ENCODE measurements at regions not wholly inside any gene's neighbourhood (a gene's known extent, or its start where the extent isn't known, plus 50 kb on each side); places are given as distances from the start of the nearest gene placed in this dataset.
"Not testable (repeated sequence)": the region's sequence is repeated elsewhere in the genome, so short reads cannot be mapped to it uniquely, and the experiment has no call there.

DNA sequence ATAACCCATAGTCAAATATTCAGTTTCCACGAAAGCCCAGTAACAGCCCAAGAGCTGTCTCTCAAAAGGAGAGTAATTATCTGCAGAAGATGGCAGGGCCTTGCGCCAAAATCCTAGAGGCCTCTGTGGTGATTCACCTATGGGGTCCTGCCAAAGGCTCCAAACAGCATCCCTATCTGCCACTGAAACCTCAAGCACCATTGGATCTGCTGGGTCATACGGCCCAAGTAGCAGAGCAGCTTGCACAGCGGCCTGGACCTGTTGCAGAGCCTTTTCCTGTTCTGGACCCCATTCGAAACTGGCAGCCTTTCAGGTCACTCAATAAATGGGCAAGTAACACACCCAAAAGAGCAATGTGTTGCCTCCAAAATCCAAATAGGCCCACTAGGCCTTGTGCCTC, 183.2 kb upstream of the IPO5 start:
- H3K9me3 ChIP-seq (ENCODE audit: control extremely low read depth in 1 of 5, control insufficient read depth in 4 of 5, insufficient read depth in 2 of 5, low read depth in 1 of 5, low read length in 4 of 5); DNase-seq; H3K4me3 ChIP-seq (ENCODE audit: control insufficient read depth in 1 of 7, extremely low read depth in 1 of 7, insufficient read depth in 4 of 7, low read depth in 2 of 7, low read length in 6 of 7); H3K36me3 ChIP-seq (ENCODE audit: control insufficient read depth in 4 of 4, insufficient read depth in 4 of 4, low read length in 3 of 4); H3K27me3 ChIP-seq (replicated peaks in 2 of 5; ENCODE audit: control insufficient read depth in 4 of 5, insufficient read depth in 5 of 5, low read length in 4 of 5); H3K27ac ChIP-seq (ENCODE audit: insufficient read depth in 1 of 2, low read depth in 1 of 2, low read length in 2 of 2, poor library complexity in 1 of 2, severe bottlenecking in 2 of 2); POLR2A ChIA-PET; H3K4me1 ChIP-seq (ENCODE audit: control extremely low read depth in 1 of 4, control insufficient read depth in 4 of 4, insufficient read depth in 4 of 4, low read length in 3 of 4); CTCF ChIA-PET: not testable (repeated sequence)
- 97% methylated on average over 5 of the region's 5 CpGs for WGBS (ENCODE audit: insufficient coverage)

DNA sequence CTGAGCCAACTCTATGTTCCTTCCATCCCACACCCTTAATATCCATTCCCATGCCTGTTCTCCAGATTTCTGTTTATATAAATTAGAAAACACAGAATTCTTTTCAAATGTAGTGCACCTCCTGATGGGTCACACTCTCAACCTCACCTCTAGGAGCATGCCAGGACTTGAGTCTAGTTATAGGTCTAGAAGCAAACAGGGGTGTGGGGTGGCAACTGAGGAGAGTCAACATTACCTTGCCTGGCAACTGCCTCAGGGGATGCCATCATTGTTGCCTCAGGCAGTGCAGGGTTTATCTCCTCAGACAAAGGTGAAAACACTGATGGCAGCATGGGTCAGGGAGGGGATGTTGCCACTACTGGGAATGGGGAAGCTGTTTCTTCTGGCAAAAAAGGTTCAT, 181.0 kb upstream of the IPO5 start:
- DNase-seq; H3K27me3 ChIP-seq (replicated peaks in 2 of 5; ENCODE audit: control insufficient read depth in 4 of 5, insufficient read depth in 5 of 5, low read length in 4 of 5); POLR2A ChIA-PET; H3K4me3 ChIP-seq (ENCODE audit: control insufficient read depth in 1 of 7, extremely low read depth in 1 of 7, insufficient read depth in 4 of 7, low read depth in 2 of 7, low read length in 6 of 7); H3K27ac ChIP-seq (ENCODE audit: insufficient read depth in 1 of 2, low read depth in 1 of 2, low read length in 2 of 2, poor library complexity in 1 of 2, severe bottlenecking in 2 of 2); H3K36me3 ChIP-seq (ENCODE audit: control insufficient read depth in 4 of 4, insufficient read depth in 4 of 4, low read length in 3 of 4); H3K9me3 ChIP-seq (ENCODE audit: control extremely low read depth in 1 of 5, control insufficient read depth in 4 of 5, insufficient read depth in 2 of 5, low read depth in 1 of 5, low read length in 4 of 5); CTCF ChIA-PET; H3K4me1 ChIP-seq (ENCODE audit: control extremely low read depth in 1 of 4, control insufficient read depth in 4 of 4, insufficient read depth in 4 of 4, low read length in 3 of 4): not testable (repeated sequence)

DNA sequence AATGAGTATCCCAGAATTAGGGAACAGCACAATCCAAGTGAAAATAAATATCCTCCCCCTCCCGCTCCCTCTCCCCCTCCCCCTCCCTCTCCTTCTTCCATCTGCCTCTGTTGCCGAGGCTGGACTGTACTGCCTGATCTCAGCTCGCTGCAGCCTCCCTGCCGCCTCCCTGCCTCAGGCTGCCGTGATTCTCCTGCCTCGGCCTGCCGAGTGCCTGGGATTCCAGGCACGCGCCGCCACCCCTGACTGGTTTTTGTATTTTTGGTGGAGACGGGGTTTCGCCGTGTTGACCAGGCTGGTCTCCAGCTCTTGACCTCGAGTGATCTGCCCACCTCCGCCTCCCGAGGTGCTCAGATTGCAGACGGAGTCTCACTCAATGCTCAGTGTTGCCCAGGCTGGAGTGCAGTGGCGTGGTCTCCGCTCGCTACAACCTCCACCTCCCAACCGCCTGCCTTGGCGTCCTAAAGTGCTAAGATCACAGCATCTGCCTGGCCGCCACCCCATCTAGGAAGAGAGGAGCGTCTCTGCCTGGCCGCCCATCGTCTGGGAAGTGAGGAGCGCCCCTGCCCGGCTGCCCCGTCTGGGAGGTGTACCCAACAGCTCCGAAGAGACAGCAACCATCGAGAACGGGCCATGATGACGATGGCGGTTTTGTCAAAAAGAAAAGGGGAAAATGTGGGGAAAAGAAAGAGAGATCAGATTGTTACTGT, 178.9 kb upstream of the IPO5 start:
- POLR2A ChIA-PET: not testable (repeated sequence)

DNA sequence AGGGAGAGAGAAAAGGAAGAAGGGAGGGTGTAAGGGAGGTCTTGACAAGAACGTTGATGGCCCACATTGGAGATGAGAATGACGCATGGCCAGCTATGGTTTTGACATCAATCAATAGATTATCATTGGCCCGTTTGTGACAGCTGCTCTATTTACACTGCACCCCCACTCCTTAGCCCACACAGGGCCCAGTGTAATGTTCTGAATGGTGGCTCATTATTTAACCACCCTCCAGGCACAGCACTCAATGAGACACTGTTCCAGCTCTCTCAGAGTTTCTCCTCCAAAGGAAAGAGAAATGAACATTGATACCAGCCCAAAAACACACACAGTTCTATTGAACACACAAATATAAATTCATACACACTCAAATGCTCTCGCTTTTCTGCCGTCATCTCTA, 173.0 kb upstream of the IPO5 start:
- DNase-seq: no peak
- Histone ChIP-seq H3K4me3 (ENCODE audit: control insufficient read depth in 1 of 7, extremely low read depth in 1 of 7, insufficient read depth in 4 of 7, low read depth in 2 of 7, low read length in 6 of 7) (no peak overlapping the region), H3K27ac (ENCODE audit: insufficient read depth in 1 of 2, low read depth in 1 of 2, low read length in 2 of 2, poor library complexity in 1 of 2, severe bottlenecking in 2 of 2) (no peak overlapping the region), H3K27me3 (replicated peaks in 2 of 5; ENCODE audit: control insufficient read depth in 4 of 5, insufficient read depth in 5 of 5, low read length in 4 of 5) (no peaks in the 10 kb centered on the region), H3K4me1 (ENCODE audit: control extremely low read depth in 1 of 4, control insufficient read depth in 4 of 4, insufficient read depth in 4 of 4, low read length in 3 of 4) (no peaks in the 10 kb centered on the region), H3K9me3 (ENCODE audit: control extremely low read depth in 1 of 5, control insufficient read depth in 4 of 5, insufficient read depth in 2 of 5, low read depth in 1 of 5, low read length in 4 of 5) (no peaks in the 10 kb centered on the region), H3K36me3 (ENCODE audit: control insufficient read depth in 4 of 4, insufficient read depth in 4 of 4, low read length in 3 of 4) (no peaks in the 10 kb centered on the region)
- ChIA-PET POLR2A (interaction anchor here (0.6 kb wide), 1 partner anchor 19 kb away, joined by 6 read pairs; no protein-coding TSS in a partner anchor), CTCF (no interaction called here)
- WGBS (ENCODE audit: insufficient coverage): 94% methylated on average over 5 of the region's 5 CpGs

More for the DNA sequence above, 178.9 kb upstream of the IPO5 start:
- DNase-seq; H3K4me1 ChIP-seq (ENCODE audit: control extremely low read depth in 1 of 4, control insufficient read depth in 4 of 4, insufficient read depth in 4 of 4, low read length in 3 of 4); H3K4me3 ChIP-seq (ENCODE audit: control insufficient read depth in 1 of 7, extremely low read depth in 1 of 7, insufficient read depth in 4 of 7, low read depth in 2 of 7, low read length in 6 of 7); H3K27me3 ChIP-seq (replicated peaks in 2 of 5; ENCODE audit: control insufficient read depth in 4 of 5, insufficient read depth in 5 of 5, low read length in 4 of 5); H3K36me3 ChIP-seq (ENCODE audit: control insufficient read depth in 4 of 4, insufficient read depth in 4 of 4, low read length in 3 of 4); H3K27ac ChIP-seq (ENCODE audit: insufficient read depth in 1 of 2, low read depth in 1 of 2, low read length in 2 of 2, poor library complexity in 1 of 2, severe bottlenecking in 2 of 2); CTCF ChIA-PET; H3K9me3 ChIP-seq (ENCODE audit: control extremely low read depth in 1 of 5, control insufficient read depth in 4 of 5, insufficient read depth in 2 of 5, low read depth in 1 of 5, low read length in 4 of 5): not testable (repeated sequence)
- 87% methylated on average over 22 of the region's 34 CpGs for WGBS (ENCODE audit: insufficient coverage)

DNA sequence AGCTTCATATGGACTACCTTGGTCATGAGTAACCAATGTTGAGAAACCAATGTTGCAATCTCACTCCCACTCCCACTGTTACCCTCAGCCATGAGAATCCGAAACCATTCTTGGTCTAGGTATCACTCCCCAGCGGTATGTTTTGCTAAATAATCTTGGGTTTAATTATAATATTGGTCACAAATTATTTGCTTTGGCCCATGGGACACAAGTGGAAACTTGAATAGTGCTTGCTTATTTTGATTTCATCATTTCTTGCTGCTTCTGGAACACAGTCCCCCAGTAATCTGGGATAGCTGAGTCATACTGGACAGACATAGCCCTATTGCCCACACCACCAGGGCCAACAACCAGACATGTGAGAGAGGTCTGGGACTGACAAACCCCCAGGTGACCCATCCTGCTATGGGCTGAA, 171.6 kb upstream of the IPO5 start:
- Histone ChIP-seq H3K36me3 (ENCODE audit: control insufficient read depth in 4 of 4, insufficient read depth in 4 of 4, low read length in 3 of 4) (no peaks in the 10 kb centered on the region), H3K27me3 (replicated peaks in 2 of 5; ENCODE audit: control insufficient read depth in 4 of 5, insufficient read depth in 5 of 5, low read length in 4 of 5) (no peaks in the 10 kb centered on the region), H3K4me3 (ENCODE audit: control insufficient read depth in 1 of 7, extremely low read depth in 1 of 7, insufficient read depth in 4 of 7, low read depth in 2 of 7, low read length in 6 of 7) (no peak overlapping the region), H3K4me1 (ENCODE audit: control extremely low read depth in 1 of 4, control insufficient read depth in 4 of 4, insufficient read depth in 4 of 4, low read length in 3 of 4) (no peaks in the 10 kb centered on the region), H3K27ac (ENCODE audit: insufficient read depth in 1 of 2, low read depth in 1 of 2, low read length in 2 of 2, poor library complexity in 1 of 2, severe bottlenecking in 2 of 2) (no peak overlapping the region), H3K9me3 (ENCODE audit: control extremely low read depth in 1 of 5, control insufficient read depth in 4 of 5, insufficient read depth in 2 of 5, low read depth in 1 of 5, low read length in 4 of 5) (no peaks in the 10 kb centered on the region)
- no peak for DNase-seq
- ChIA-PET CTCF (no interaction called here), POLR2A (no interaction called here)
- WGBS (ENCODE audit: insufficient coverage): no CpG with 5 or more reads among the region's 2 CpGs

DNA sequence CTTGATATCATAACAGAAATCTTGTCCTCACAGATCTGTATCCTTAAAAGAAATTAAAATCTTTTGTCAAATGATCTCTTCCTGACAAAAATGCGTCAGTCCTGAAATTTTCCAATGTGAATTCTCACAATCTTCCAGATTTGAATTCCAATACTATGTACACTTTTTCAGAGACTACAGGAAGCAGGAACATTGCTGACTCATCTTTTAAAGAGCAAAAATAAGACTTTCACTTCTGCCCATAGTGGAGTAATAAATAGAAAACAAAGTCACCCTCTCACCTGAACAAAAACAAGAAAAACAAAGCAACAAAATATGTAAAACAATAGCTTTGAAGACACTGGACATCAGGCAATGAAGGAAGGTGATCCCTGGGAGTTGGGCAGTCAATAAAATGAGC, 167.0 kb upstream of the IPO5 start:
- Histone ChIP-seq H3K27ac (ENCODE audit: insufficient read depth in 1 of 2, low read depth in 1 of 2, low read length in 2 of 2, poor library complexity in 1 of 2, severe bottlenecking in 2 of 2) (no peak overlapping the region), H3K27me3 (replicated peaks in 2 of 5; ENCODE audit: control insufficient read depth in 4 of 5, insufficient read depth in 5 of 5, low read length in 4 of 5) (no peaks in the 10 kb centered on the region), H3K4me1 (ENCODE audit: control extremely low read depth in 1 of 4, control insufficient read depth in 4 of 4, insufficient read depth in 4 of 4, low read length in 3 of 4) (no peaks in the 10 kb centered on the region), H3K4me3 (ENCODE audit: control insufficient read depth in 1 of 7, extremely low read depth in 1 of 7, insufficient read depth in 4 of 7, low read depth in 2 of 7, low read length in 6 of 7) (no peak overlapping the region), H3K9me3 (ENCODE audit: control extremely low read depth in 1 of 5, control insufficient read depth in 4 of 5, insufficient read depth in 2 of 5, low read depth in 1 of 5, low read length in 4 of 5) (peaks cover 0 to 8% (median 4%) of the 10 kb centered on the region in 5 experiments), H3K36me3 (ENCODE audit: control insufficient read depth in 4 of 4, insufficient read depth in 4 of 4, low read length in 3 of 4) (no peaks in the 10 kb centered on the region)
- no peak for DNase-seq
- POLR2A ChIA-PET: no interaction called here
- 83% methylated on average over 1 of the region's 1 CpG for WGBS (ENCODE audit: insufficient coverage)
- CTCF ChIA-PET: no interaction called here

DNA sequence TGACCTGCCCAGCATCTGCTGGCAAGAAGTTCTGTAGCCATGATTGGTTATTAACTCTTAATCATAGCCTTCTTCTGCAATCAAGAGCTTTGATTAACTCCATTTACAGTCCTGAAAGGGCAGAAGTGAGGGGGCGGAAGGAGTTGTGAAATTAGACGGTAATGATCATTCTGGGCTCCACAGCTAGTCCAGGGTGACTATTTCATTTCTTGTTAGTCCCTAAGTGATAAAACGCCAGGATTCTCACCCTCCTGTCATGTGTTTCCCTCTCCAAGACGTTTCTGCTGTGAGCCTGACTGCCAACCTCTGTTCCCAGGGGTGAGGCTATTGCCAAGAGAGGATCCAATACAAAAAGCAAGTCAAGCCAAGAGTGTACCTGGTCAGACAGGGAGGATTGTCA, 155.9 kb upstream of the IPO5 start:
- Histone ChIP-seq H3K27me3 (replicated peaks in 2 of 5; ENCODE audit: control insufficient read depth in 4 of 5, insufficient read depth in 5 of 5, low read length in 4 of 5) (no peaks in the 10 kb centered on the region), H3K27ac (ENCODE audit: insufficient read depth in 1 of 2, low read depth in 1 of 2, low read length in 2 of 2, poor library complexity in 1 of 2, severe bottlenecking in 2 of 2) (no peak overlapping the region), H3K4me3 (ENCODE audit: control insufficient read depth in 1 of 7, extremely low read depth in 1 of 7, insufficient read depth in 4 of 7, low read depth in 2 of 7, low read length in 6 of 7) (no peak overlapping the region), H3K36me3 (ENCODE audit: control insufficient read depth in 4 of 4, insufficient read depth in 4 of 4, low read length in 3 of 4) (no peaks in the 10 kb centered on the region), H3K9me3 (ENCODE audit: control extremely low read depth in 1 of 5, control insufficient read depth in 4 of 5, insufficient read depth in 2 of 5, low read depth in 1 of 5, low read length in 4 of 5) (peaks cover 0 to 18% (median 12%) of the 10 kb centered on the region in 5 experiments), H3K4me1 (ENCODE audit: control extremely low read depth in 1 of 4, control insufficient read depth in 4 of 4, insufficient read depth in 4 of 4, low read length in 3 of 4) (no peaks in the 10 kb centered on the region)
- no peak for DNase-seq
- ChIA-PET POLR2A (no interaction called here), CTCF (interaction anchor here (0.8 kb wide), 1 partner anchor 227 kb away, joined by 4 read pairs; no protein-coding TSS in a partner anchor)
- WGBS (ENCODE audit: insufficient coverage): 75% methylated on average over 4 of the region's 4 CpGs

All from common myeloid progenitor, CD34-positive (primary cell).